T-helper 17 cell (primary cell): ENCODE measurements at regions not wholly inside any gene's neighbourhood (a gene's known extent, or its start where the extent isn't known, plus 50 kb on each side); places are given as distances from the start of the nearest gene placed in this dataset.
"Not testable (repeated sequence)": the region's sequence is repeated elsewhere in the genome, so short reads cannot be mapped to it uniquely, and the experiment has no call there.

ENCODE experiments used
- ATAC-seq: fragments of 150-1000 bp; cut with Tn5 transposase; 2 replicates; pipeline ENCODE4 v1.10.0; 2021; ENCODE audit warnings: mild to moderate bottlenecking, moderate library complexity
- DNase-seq, 3 donors: peaks; one replicate each; pipeline versions ENCODE4 v3.0.0 to v3.0.0-alpha.2; 2020 to 2021
- H3K9me3 ChIP-seq: one replicate; pipeline ENCODE4 v1.7.0; 2013; ENCODE audit warnings: low read length, mild to moderate bottlenecking; ENCODE audit not compliant: control insufficient read depth, poor library complexity, severe bottlenecking
- H3K27ac Mint-ChIP-seq: one replicate; pipeline ENCODE4 v1.8.0; 2022; ENCODE audit warnings: mild to moderate bottlenecking, moderate library complexity, mixed read lengths
- H3K27me3 Mint-ChIP-seq: one replicate; pipeline ENCODE4 v1.8.0; 2022; ENCODE audit warnings: mixed read lengths
- H3K36me3 Mint-ChIP-seq: one replicate; pipeline ENCODE4 v1.8.0; 2022; ENCODE audit warnings: low read depth, mixed read lengths
- H3K4me1 Mint-ChIP-seq: one replicate; pipeline ENCODE4 v1.8.0; 2022; ENCODE audit warnings: mild to moderate bottlenecking, mixed read lengths
- H3K4me3 Mint-ChIP-seq: one replicate; pipeline ENCODE4 v1.8.0; 2022; ENCODE audit warnings: mild to moderate bottlenecking, moderate library complexity, mixed read lengths

DNA sequence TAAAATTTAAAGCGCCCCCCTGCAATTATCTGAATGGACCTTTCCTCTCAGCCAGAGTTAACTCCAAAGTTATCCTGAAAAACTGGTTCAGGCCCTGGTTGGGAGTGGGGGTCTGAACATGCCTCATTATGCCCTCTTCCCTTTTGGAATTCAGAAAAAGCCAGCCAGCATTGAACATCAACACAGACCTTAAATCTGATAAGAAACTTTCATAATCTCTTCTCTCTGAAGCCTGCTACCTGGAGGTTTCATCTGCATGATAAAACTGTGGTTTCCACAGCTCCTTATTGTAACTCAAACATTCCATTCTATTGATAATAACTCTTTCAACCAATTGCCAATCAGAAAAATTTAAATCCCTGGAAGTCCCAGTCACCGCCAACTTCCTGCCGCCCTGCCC, 133.3 kb downstream of the ARL4A start:
- H3K4me1 Mint-ChIP-seq = no peaks in the 10 kb centered on the region
- no peaks in the 10 kb centered on the region for H3K36me3 Mint-ChIP-seq
- DNase-seq (no peak), ATAC-seq (no peak)
- H3K27me3 Mint-ChIP-seq = peaks cover 17% of the 10 kb centered on the region
- H3K4me3 Mint-ChIP-seq = no peak overlapping the region
- H3K9me3 ChIP-seq = no peaks in the 10 kb centered on the region
- H3K27ac Mint-ChIP-seq = no peak overlapping the region

DNA sequence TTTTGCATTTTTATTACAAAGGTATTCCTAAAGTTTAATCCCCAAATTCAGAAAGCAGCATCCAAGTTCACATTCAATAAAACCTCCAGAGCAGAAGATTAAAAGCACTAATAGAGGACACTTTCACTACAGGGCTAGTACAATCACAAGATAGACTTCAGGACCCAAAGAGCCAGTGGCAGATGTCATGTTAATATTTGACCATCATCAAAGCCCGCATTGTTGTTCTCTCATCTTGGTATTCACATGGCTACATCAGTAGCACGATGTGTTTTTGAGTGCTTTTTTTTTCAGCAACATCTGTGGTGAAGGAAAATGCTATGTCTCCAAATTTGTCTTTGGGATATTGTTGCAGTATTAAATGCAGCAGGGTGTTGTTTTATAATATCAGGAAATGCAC, 134.3 kb downstream of the ARL4A start:
- H3K4me1 Mint-ChIP-seq = no peaks in the 10 kb centered on the region
- H3K36me3 Mint-ChIP-seq = no peaks in the 10 kb centered on the region
- H3K4me3 Mint-ChIP-seq = no peak overlapping the region
- no peaks in the 10 kb centered on the region for H3K9me3 ChIP-seq
- no peak overlapping the region for H3K27ac Mint-ChIP-seq
- no peak for ATAC-seq
- no peak for DNase-seq
- H3K27me3 Mint-ChIP-seq = peaks cover 17% of the 10 kb centered on the region

DNA sequence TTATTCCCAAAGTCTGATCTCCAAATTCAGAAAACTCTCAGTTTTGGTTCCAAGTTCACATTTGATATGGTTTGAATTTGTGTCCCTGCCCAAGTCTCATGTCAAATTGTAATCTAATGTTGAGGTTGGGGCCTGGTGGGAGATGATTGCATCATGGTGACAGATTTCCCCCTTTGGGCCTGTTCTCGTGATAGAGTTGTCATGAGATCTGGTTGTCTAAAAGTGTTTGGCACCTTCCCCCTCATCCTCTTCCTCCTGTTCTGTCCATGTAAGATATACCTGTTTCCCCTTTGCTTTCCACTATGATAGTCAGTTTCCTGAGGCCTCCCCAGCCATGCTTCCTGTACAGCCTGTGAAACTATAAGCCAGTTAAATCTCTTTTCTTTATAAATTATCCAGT, 138.6 kb downstream of the ARL4A start:
- Mint-ChIP-seq H3K27me3 (peaks cover 13% of the 10 kb centered on the region), H3K27ac (no peak overlapping the region), H3K4me3 (no peak overlapping the region), H3K4me1 (no peaks in the 10 kb centered on the region), H3K36me3 (no peaks in the 10 kb centered on the region)
- ATAC-seq = no peak
- H3K9me3 ChIP-seq = no peaks in the 10 kb centered on the region
- DNase-seq = no peak

GRCh38 chr7:12827219-12827821, 139.9 kb downstream of the ARL4A start:
- H3K9me3 ChIP-seq = no peaks in the 10 kb centered on the region
- no peaks in the 10 kb centered on the region for H3K4me1 Mint-ChIP-seq
- no peak overlapping the region for H3K27ac Mint-ChIP-seq
- H3K27me3 Mint-ChIP-seq = peaks cover 10% of the 10 kb centered on the region
- H3K36me3 Mint-ChIP-seq = no peaks in the 10 kb centered on the region
- no peak for ATAC-seq
- DNase-seq = no peak
- no peak overlapping the region for H3K4me3 Mint-ChIP-seq

GRCh38 chr7:12827920-12828319, 140.5 kb downstream of the ARL4A start:
- DNase-seq = no peak
- Mint-ChIP-seq H3K36me3 (no peaks in the 10 kb centered on the region), H3K4me3 (no peak overlapping the region), H3K4me1 (no peaks in the 10 kb centered on the region), H3K27ac (no peak overlapping the region), H3K27me3 (peaks cover 10% of the 10 kb centered on the region)
- no peaks in the 10 kb centered on the region for H3K9me3 ChIP-seq
- no peak for ATAC-seq

GRCh38 chr7:12831024-12831423, 143.6 kb downstream of the ARL4A start:
- H3K36me3 Mint-ChIP-seq = peaks cover 2% of the 10 kb centered on the region
- no peaks in the 10 kb centered on the region for H3K9me3 ChIP-seq
- no peak overlapping the region for H3K27ac Mint-ChIP-seq
- H3K4me1 Mint-ChIP-seq = no peaks in the 10 kb centered on the region
- no peak overlapping the region for H3K4me3 Mint-ChIP-seq
- no peak for DNase-seq
- peaks cover 10% of the 10 kb centered on the region for H3K27me3 Mint-ChIP-seq
- no peak for ATAC-seq

- H3K4me1 Mint-ChIP-seq = no peaks in the 10 kb centered on the region
- no peak overlapping the region for H3K27ac Mint-ChIP-seq
These were observed 146.4 kb downstream of the ARL4A start for GRCh38 chr7:12833829-12834228.

GRCh38 chr7:12834782-12835181, 147.3 kb downstream of the ARL4A start:
- ATAC-seq = no peak
- Mint-ChIP-seq H3K36me3 (peaks cover 2% of the 10 kb centered on the region), H3K27me3 (peaks cover 2% of the 10 kb centered on the region), H3K4me3 (no peak overlapping the region), H3K4me1 (no peaks in the 10 kb centered on the region), H3K27ac (no peak overlapping the region)
- DNase-seq = no peak
- H3K9me3 ChIP-seq = no peaks in the 10 kb centered on the region

More at GRCh38 chr7:12833829-12834228, 146.4 kb downstream of the ARL4A start:
- ATAC-seq = no peak
- H3K4me3 Mint-ChIP-seq = no peak overlapping the region
- DNase-seq = no peak
- no peaks in the 10 kb centered on the region for H3K9me3 ChIP-seq
- H3K27me3 Mint-ChIP-seq = peaks cover 10% of the 10 kb centered on the region
- peaks cover 2% of the 10 kb centered on the region for H3K36me3 Mint-ChIP-seq

DNA sequence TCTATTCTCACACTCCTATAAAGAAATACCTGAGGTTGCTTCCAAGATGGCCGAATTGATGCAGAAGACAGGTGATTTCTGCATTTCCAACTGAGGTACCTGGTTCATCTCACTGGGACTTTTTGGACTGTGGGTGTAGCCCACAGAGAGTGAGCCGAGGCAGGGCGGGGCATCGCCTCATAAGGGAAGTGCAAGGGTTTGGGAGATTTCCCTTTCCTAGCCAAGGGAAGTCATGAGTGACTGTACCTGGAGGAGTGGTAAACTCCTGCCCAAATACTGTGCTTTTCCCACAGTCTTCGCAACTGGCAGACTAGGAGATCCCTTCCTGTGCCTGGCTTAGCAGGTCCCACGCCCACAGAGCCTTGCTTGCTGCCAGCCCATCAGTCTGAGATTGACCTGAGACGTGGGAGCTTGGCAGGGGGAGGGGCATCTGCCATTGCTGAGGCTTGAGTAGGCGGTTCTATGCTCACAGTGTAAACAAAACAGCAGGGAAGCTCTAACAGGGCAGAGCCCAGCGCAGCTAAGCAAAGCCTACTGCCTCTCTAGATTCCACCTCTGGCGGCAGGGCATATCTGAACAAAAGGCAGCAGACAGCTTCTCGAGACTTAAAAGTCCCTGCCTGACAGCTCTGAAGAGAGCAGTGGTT, 152.2 kb downstream of the ARL4A start:
- DNase-seq (no peak), ATAC-seq (no peak)
- Mint-ChIP-seq H3K4me1 (no peaks in the 10 kb centered on the region), H3K27ac (no peak overlapping the region), H3K4me3 (no peak overlapping the region), H3K27me3 (no peaks in the 10 kb centered on the region), H3K36me3 (no peaks in the 10 kb centered on the region)
- H3K9me3 ChIP-seq = no peaks in the 10 kb centered on the region

GRCh38 chr7:12844732-12845131, 157.3 kb downstream of the ARL4A start:
- H3K4me3 Mint-ChIP-seq, H3K36me3 Mint-ChIP-seq, H3K27me3 Mint-ChIP-seq: not testable (repeated sequence)

GRCh38 chr7:12847001-12847400, 159.6 kb downstream of the ARL4A start:
- DNase-seq = no peak
- Mint-ChIP-seq H3K4me1 (no peaks in the 10 kb centered on the region), H3K36me3 (no peaks in the 10 kb centered on the region), H3K27me3 (no peaks in the 10 kb centered on the region), H3K27ac (no peak overlapping the region), H3K4me3 (no peak overlapping the region)
- H3K9me3 ChIP-seq = no peaks in the 10 kb centered on the region
- no peak for ATAC-seq

More at GRCh38 chr7:12844732-12845131, 157.3 kb downstream of the ARL4A start:
- H3K4me1 Mint-ChIP-seq, H3K9me3 ChIP-seq, H3K27ac Mint-ChIP-seq, DNase-seq, ATAC-seq: not testable (repeated sequence)

GRCh38 chr7:12851142-12851541, 163.7 kb downstream of the ARL4A start:
- no peaks in the 10 kb centered on the region for H3K4me1 Mint-ChIP-seq
- no peak overlapping the region for H3K4me3 Mint-ChIP-seq
- no peaks in the 10 kb centered on the region for H3K36me3 Mint-ChIP-seq
- no peak overlapping the region for H3K27ac Mint-ChIP-seq
- no peak for DNase-seq
- ATAC-seq = no peak
- no peaks in the 10 kb centered on the region for H3K9me3 ChIP-seq
- H3K27me3 Mint-ChIP-seq = no peaks in the 10 kb centered on the region

DNA sequence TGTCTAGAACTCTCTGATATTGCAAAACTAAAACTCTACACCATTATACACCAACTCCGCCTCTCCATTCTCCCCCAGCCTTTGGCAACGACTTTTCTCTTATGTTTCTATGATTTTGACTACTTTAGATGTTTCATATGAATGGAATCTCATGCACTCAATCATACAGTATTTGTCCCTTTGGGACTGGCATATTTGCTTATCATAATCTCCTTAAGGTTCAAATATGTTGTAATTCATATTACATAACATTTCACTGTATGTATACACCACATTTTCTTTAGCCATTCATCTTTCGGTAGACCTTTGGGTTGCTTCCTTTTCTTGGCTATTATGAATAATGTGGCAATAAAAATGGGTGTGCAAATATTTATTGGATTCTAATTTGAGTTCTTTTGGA, 164.4 kb downstream of the ARL4A start:
- H3K4me1 Mint-ChIP-seq = no peaks in the 10 kb centered on the region
- no peaks in the 10 kb centered on the region for H3K9me3 ChIP-seq
- H3K36me3 Mint-ChIP-seq = no peaks in the 10 kb centered on the region
- ATAC-seq = no peak
- H3K27ac Mint-ChIP-seq = no peak overlapping the region
- DNase-seq = no peak
- H3K27me3 Mint-ChIP-seq = no peaks in the 10 kb centered on the region
- H3K4me3 Mint-ChIP-seq = no peak overlapping the region

DNA sequence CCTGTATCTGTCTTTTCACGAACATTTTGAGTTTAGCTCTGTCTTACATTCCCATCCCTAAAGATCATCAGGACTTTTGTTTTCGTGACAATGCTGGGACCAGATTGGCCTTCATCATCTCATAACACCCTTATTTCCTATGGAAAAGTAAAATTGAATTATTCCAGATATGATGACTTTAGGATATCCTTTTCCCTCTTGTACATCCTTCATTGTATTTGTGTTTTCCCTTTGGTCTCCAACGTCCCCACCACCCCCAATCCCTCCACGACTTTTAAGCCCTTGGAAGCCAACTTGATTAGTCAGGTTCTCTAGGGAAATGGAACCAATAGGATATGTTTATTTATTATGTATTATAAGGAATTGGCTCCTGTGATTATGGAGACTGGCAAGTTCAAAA, 167.6 kb downstream of the ARL4A start:
- no peaks in the 10 kb centered on the region for H3K9me3 ChIP-seq
- no peaks in the 10 kb centered on the region for H3K36me3 Mint-ChIP-seq
- no peak for DNase-seq
- H3K27me3 Mint-ChIP-seq = no peaks in the 10 kb centered on the region
- no peak overlapping the region for H3K27ac Mint-ChIP-seq
- H3K4me3 Mint-ChIP-seq = no peak overlapping the region
- no peak for ATAC-seq
- no peaks in the 10 kb centered on the region for H3K4me1 Mint-ChIP-seq
